ENCODE measurements at regions not wholly inside any gene's neighbourhood (a gene's known extent, or its start where the extent isn't known, plus 50 kb on each side); places are given as distances from the start of the nearest gene placed in this dataset.

- WGBS = 89% methylated on average over 4 of the region's 4 CpGs
- Histone ChIP-seq H3K4me1 (ENCODE audit: insufficient read depth, low read length) (no peaks in the 10 kb centered on the region), H3K27me3 (ENCODE audit: insufficient read depth, low read length) (no peaks in the 10 kb centered on the region), H3K9me3 (ENCODE audit: insufficient read depth, low read depth, low read length) (no peaks in the 10 kb centered on the region), H3K4me3 (ENCODE audit: low read length) (no peak overlapping the region), H3K27ac (ENCODE audit: low read depth, low read length) (no peak overlapping the region), H3K36me3 (ENCODE audit: insufficient read depth, low read length) (no peaks in the 10 kb centered on the region), H3K9ac (ENCODE audit: low read depth, low read length) (no peak overlapping the region)
Measured at GRCh38 chr6:147716434-147716833, 207.9 kb downstream of the SAMD5 start.

DNA sequence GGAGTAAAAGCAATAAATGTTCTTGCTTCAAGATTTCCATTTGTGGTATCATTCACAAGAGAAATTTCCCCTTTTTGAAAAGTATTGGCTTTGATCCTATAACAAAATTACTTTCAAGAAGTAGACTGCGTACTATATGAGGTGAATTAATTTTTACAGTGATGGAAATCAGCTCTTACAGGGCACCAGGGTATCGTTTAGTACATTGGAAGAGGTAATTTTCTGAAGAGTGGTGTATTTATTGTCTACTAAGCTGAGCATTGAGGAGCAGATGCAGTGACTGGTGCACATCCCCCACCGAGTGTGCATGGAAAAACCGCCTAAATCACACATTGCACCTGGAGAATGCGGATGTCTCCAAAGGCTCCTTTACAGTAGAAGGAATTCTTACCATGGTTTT is 209.5 kb downstream of the SAMD5 start:
- Histone ChIP-seq H3K4me3 (ENCODE audit: low read length) (no peak overlapping the region), H3K36me3 (ENCODE audit: insufficient read depth, low read length) (no peaks in the 10 kb centered on the region), H3K27ac (ENCODE audit: low read depth, low read length) (no peak overlapping the region), H3K27me3 (ENCODE audit: insufficient read depth, low read length) (no peaks in the 10 kb centered on the region), H3K9me3 (ENCODE audit: insufficient read depth, low read depth, low read length) (no peaks in the 10 kb centered on the region), H3K9ac (ENCODE audit: low read depth, low read length) (no peak overlapping the region), H3K4me1 (ENCODE audit: insufficient read depth, low read length) (no peaks in the 10 kb centered on the region)
- WGBS = 91% methylated on average over 5 of the region's 5 CpGs

- 85% methylated on average over 4 of the region's 4 CpGs for WGBS
- Histone ChIP-seq H3K9ac (ENCODE audit: low read depth, low read length) (no peak overlapping the region), H3K27me3 (ENCODE audit: insufficient read depth, low read length) (no peaks in the 10 kb centered on the region), H3K36me3 (ENCODE audit: insufficient read depth, low read length) (no peaks in the 10 kb centered on the region), H3K9me3 (ENCODE audit: insufficient read depth, low read depth, low read length) (no peaks in the 10 kb centered on the region), H3K4me3 (ENCODE audit: low read length) (no peak overlapping the region), H3K4me1 (ENCODE audit: insufficient read depth, low read length) (peaks cover 11% of the 10 kb centered on the region), H3K27ac (ENCODE audit: low read depth, low read length) (no peak overlapping the region)
Measured at GRCh38 chr6:147722158-147722557, 213.7 kb downstream of the SAMD5 start.

DNA sequence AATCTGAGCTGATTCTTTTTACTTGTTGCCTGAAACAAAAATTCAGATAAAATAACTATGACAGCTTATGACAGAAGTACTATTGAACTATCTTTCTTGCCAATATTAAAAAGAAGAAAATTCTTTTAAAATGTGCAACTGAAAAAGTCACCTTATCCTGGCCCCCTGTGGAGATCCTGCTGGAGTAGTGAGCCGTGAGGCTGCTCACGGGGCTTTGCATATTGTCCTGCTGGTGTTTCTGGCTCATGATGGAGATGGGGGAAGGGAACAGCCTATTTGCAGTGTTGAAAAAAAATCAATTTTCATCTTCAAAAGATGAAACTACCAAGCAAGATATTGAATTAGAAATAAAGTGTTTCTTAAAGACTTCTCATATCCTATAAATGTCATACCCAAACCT is 216.0 kb downstream of the SAMD5 start:
- no peak overlapping the region for H3K4me3 ChIP-seq (ENCODE audit: low read length)
- H3K9ac ChIP-seq (ENCODE audit: low read depth, low read length) = no peak overlapping the region
- no peaks in the 10 kb centered on the region for H3K36me3 ChIP-seq (ENCODE audit: insufficient read depth, low read length)
- H3K9me3 ChIP-seq (ENCODE audit: insufficient read depth, low read depth, low read length) = no peaks in the 10 kb centered on the region
- H3K27ac ChIP-seq (ENCODE audit: low read depth, low read length) = no peak overlapping the region
- H3K4me1 ChIP-seq (ENCODE audit: insufficient read depth, low read length) = peaks cover 11% of the 10 kb centered on the region
- H3K27me3 ChIP-seq (ENCODE audit: insufficient read depth, low read length) = no peaks in the 10 kb centered on the region
- 34% methylated on average over 2 of the region's 2 CpGs for WGBS

DNA sequence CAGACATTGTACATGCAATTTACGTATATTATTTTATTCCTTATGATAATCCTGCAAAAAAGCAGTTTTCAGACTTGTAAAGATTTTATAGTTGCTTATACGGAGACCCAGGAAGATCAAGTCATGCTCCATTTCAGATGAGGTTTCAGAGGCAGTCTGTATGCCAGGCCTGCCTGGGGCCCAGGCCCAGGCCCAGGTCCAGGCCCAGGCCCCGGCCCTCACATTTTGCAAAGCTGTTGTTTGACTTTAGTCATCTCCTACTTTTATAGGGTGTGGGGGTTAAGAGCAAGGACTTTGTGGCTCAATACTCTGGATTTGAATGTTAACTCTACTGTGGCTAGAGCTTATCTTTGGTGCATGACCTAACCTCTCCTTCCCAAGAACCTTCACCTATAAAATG is 217.9 kb downstream of the SAMD5 start:
- Histone ChIP-seq H3K9ac (ENCODE audit: low read depth, low read length) (no peak overlapping the region), H3K9me3 (ENCODE audit: insufficient read depth, low read depth, low read length) (no peaks in the 10 kb centered on the region), H3K4me3 (ENCODE audit: low read length) (no peak overlapping the region), H3K36me3 (ENCODE audit: insufficient read depth, low read length) (no peaks in the 10 kb centered on the region), H3K27ac (ENCODE audit: low read depth, low read length) (no peak overlapping the region), H3K4me1 (ENCODE audit: insufficient read depth, low read length) (peaks cover 11% of the 10 kb centered on the region), H3K27me3 (ENCODE audit: insufficient read depth, low read length) (no peaks in the 10 kb centered on the region)
- 95% methylated on average over 2 of the region's 3 CpGs for WGBS

GRCh38 chr6:147728903-147729302 is 220.4 kb downstream of the SAMD5 start:
- Histone ChIP-seq H3K27ac (ENCODE audit: low read depth, low read length) (no peak overlapping the region), H3K9me3 (ENCODE audit: insufficient read depth, low read depth, low read length) (no peaks in the 10 kb centered on the region), H3K4me3 (ENCODE audit: low read length) (no peak overlapping the region), H3K36me3 (ENCODE audit: insufficient read depth, low read length) (no peaks in the 10 kb centered on the region), H3K4me1 (ENCODE audit: insufficient read depth, low read length) (peaks cover 11% of the 10 kb centered on the region), H3K27me3 (ENCODE audit: insufficient read depth, low read length) (no peaks in the 10 kb centered on the region), H3K9ac (ENCODE audit: low read depth, low read length) (no peak overlapping the region)
- 82% methylated on average over 4 of the region's 4 CpGs for WGBS

DNA sequence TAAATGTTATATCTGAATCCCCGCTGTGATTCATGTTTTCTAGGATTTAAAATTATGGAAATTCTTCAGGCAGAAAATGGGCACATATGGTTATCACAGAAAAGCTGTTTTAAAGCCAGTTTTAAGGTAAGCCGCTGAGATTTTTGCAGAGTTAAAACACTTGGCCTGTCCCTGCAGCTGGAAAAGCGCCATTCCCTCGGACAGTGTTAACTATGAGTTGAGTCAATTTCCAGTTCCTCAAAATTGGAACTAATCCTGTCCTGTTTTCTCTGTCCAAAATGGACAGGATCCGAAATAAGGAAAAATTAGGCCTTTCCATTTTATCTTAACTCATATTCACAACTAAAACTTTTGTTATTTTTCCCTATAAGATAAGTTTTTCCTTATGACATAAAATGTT is 225.2 kb downstream of the SAMD5 start:
- 97% methylated on average over 5 of the region's 5 CpGs for WGBS

GRCh38 chr6:147734151-147734550 is 225.7 kb downstream of the SAMD5 start:
- Histone ChIP-seq H3K27me3 (ENCODE audit: insufficient read depth, low read length) (no peaks in the 10 kb centered on the region), H3K4me3 (ENCODE audit: low read length) (no peak overlapping the region), H3K36me3 (ENCODE audit: insufficient read depth, low read length) (no peaks in the 10 kb centered on the region), H3K4me1 (ENCODE audit: insufficient read depth, low read length) (no peaks in the 10 kb centered on the region), H3K9ac (ENCODE audit: low read depth, low read length) (no peak overlapping the region), H3K9me3 (ENCODE audit: insufficient read depth, low read depth, low read length) (no peaks in the 10 kb centered on the region), H3K27ac (ENCODE audit: low read depth, low read length) (no peak overlapping the region)
- WGBS = 98% methylated on average over 8 of the region's 8 CpGs

More for the DNA sequence above, 225.2 kb downstream of the SAMD5 start:
- Histone ChIP-seq H3K9ac (ENCODE audit: low read depth, low read length) (no peak overlapping the region), H3K4me3 (ENCODE audit: low read length) (no peak overlapping the region), H3K27ac (ENCODE audit: low read depth, low read length) (no peak overlapping the region), H3K4me1 (ENCODE audit: insufficient read depth, low read length) (no peaks in the 10 kb centered on the region), H3K9me3 (ENCODE audit: insufficient read depth, low read depth, low read length) (no peaks in the 10 kb centered on the region), H3K27me3 (ENCODE audit: insufficient read depth, low read length) (no peaks in the 10 kb centered on the region), H3K36me3 (ENCODE audit: insufficient read depth, low read length) (no peaks in the 10 kb centered on the region)

DNA sequence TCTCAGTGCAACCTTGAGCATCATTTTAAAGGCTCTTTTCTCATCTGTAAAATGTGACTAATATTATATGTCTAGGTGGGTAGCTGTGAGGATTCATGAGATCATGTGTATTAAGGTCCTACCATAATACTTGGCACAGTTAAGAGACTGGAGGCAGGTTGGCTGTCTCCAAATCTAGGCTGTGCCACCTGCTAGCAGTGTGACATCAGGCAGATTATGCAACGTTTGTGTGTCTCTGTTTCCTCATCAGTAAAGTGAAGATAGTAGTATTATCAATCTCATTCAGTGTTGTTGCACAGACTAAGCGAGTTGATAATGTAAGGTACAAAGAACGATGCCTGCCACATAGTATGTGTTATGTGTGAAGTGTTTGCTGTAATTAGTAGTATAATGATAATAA is 227.4 kb downstream of the SAMD5 start:
- Histone ChIP-seq H3K27me3 (ENCODE audit: insufficient read depth, low read length) (no peaks in the 10 kb centered on the region), H3K9me3 (ENCODE audit: insufficient read depth, low read depth, low read length) (no peaks in the 10 kb centered on the region), H3K9ac (ENCODE audit: low read depth, low read length) (no peak overlapping the region), H3K4me3 (ENCODE audit: low read length) (no peak overlapping the region), H3K4me1 (ENCODE audit: insufficient read depth, low read length) (0 out of 2 replicates have a peak, but pooled peaks cover under 1% of the 10 kb centered on the region), H3K36me3 (ENCODE audit: insufficient read depth, low read length) (no peaks in the 10 kb centered on the region), H3K27ac (ENCODE audit: low read depth, low read length) (no peak overlapping the region)
- WGBS = 83% methylated on average over 3 of the region's 3 CpGs

- Histone ChIP-seq H3K4me1 (ENCODE audit: insufficient read depth, low read length) (peaks cover 6% of the 10 kb centered on the region; the same call in 1 of the 2 replicates), H3K27me3 (ENCODE audit: insufficient read depth, low read length) (no peaks in the 10 kb centered on the region), H3K36me3 (ENCODE audit: insufficient read depth, low read length) (no peaks in the 10 kb centered on the region), H3K9ac (ENCODE audit: low read depth, low read length) (no peak overlapping the region), H3K9me3 (ENCODE audit: insufficient read depth, low read depth, low read length) (no peaks in the 10 kb centered on the region), H3K27ac (ENCODE audit: low read depth, low read length) (no peak overlapping the region), H3K4me3 (ENCODE audit: low read length) (no peak overlapping the region)
- 92% methylated on average over 5 of the region's 5 CpGs for WGBS
Measured at GRCh38 chr6:147737115-147737514, 228.6 kb downstream of the SAMD5 start.

- Histone ChIP-seq H3K27me3 (ENCODE audit: insufficient read depth, low read length) (no peaks in the 10 kb centered on the region), H3K9ac (ENCODE audit: low read depth, low read length) (no peak overlapping the region), H3K4me1 (ENCODE audit: insufficient read depth, low read length) (peaks cover 6% of the 10 kb centered on the region; the same call in 1 of the 2 replicates), H3K9me3 (ENCODE audit: insufficient read depth, low read depth, low read length) (no peaks in the 10 kb centered on the region), H3K27ac (ENCODE audit: low read depth, low read length) (no peak overlapping the region), H3K4me3 (ENCODE audit: low read length) (no peak overlapping the region), H3K36me3 (ENCODE audit: insufficient read depth, low read length) (no peaks in the 10 kb centered on the region)
- 92% methylated on average over 8 of the region's 8 CpGs for WGBS
Measured at GRCh38 chr6:147738099-147738498, 229.6 kb downstream of the SAMD5 start.

GRCh38 chr6:147738516-147739162 is 230.1 kb downstream of the SAMD5 start:
- no peak overlapping the region for H3K9ac ChIP-seq (ENCODE audit: low read depth, low read length)
- peaks cover 6% of the 10 kb centered on the region; the same call in 1 of the 2 replicates for H3K4me1 ChIP-seq (ENCODE audit: insufficient read depth, low read length)
- no peak overlapping the region for H3K4me3 ChIP-seq (ENCODE audit: low read length)
- no peaks in the 10 kb centered on the region for H3K9me3 ChIP-seq (ENCODE audit: insufficient read depth, low read depth, low read length)
- 72% methylated on average over 3 of the region's 3 CpGs for WGBS
- no peaks in the 10 kb centered on the region for H3K36me3 ChIP-seq (ENCODE audit: insufficient read depth, low read length)
- no peaks in the 10 kb centered on the region for H3K27me3 ChIP-seq (ENCODE audit: insufficient read depth, low read length)
- no peak overlapping the region for H3K27ac ChIP-seq (ENCODE audit: low read depth, low read length)

Measured in HUES64 (cell line).